Astrocyte of the spinal cord (primary cell): ENCODE measurements at regions not wholly inside any gene's neighbourhood (a gene's known extent, or its start where the extent isn't known, plus 50 kb on each side); places are given as distances from the start of the nearest gene placed in this dataset.

ENCODE experiments used
- DNase-seq: peaks from one replicate; pipeline ENCODE4 v3.0.0; 2011; ENCODE audit warnings: low read depth, low spot score
- H3K4me3 ChIP-seq: 2 replicates; pipeline ENCODE4 v1.5.1; 2011; ENCODE audit warnings: low read depth, mild to moderate bottlenecking, low read length, moderate library complexity
- in situ Hi-C: cut with HindIII; loops from 2 replicates; pipeline ENCODE4 v1.10.0; 2017; ENCODE audit warnings: low sequenced_read_pairs
- TF ChIP-seq, protein P1 (sequence below): IDR thresholded peaks from 2 replicates; pipeline ENCODE4 v1.5.1; 2012; ENCODE audit warnings: low read depth, mild to moderate bottlenecking, low read length, inconsistent platforms

DNA sequence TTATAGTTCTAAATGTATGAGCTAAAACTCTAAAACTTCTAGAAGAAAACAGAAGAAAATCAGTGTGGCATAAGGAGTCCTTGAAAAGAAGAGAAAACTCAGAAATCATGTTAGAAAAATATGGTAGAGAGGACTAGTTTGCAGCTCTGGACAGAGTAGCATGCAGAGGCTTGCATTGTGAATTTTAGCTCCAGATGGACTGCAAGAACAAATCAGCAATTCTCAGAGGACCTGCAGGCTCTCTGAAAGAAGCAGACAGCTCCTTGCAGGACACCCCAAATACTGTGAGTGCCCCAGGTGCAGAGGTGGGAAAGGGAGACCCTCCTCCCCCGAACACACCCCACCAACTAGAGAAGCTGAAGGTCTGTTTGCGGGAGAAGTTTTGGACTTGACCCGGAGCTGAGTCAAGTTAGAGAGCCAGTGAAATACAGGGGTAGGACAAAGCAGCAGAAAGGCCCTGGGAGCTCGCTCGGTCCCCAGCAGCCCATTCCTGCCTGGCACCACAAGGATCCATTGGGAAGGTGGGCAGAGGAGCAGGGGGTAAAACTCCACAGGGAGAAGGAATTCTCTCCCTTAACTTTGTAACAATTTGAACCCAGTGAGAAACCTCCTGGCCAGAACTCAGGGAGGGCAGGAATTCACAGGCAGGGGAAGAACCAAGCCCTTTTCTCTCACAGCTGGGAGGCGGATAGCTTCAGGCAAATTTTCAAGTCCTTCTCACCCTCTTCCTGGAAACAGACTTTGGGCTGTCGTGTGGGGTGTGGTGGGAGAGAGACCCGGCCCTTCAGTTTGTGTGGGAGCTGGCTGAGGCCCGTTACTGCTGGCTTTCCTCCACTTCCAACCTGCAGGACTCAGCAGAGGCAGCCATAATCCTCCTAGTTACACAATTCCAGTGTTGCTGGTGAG lies 216.2 kb upstream of the SLC35G4 start:
- no peak for DNase-seq
- in situ Hi-C loops: no loop called here
- no peak overlapping the region for H3K4me3 ChIP-seq
- TF ChIP-seq, protein P1, sequence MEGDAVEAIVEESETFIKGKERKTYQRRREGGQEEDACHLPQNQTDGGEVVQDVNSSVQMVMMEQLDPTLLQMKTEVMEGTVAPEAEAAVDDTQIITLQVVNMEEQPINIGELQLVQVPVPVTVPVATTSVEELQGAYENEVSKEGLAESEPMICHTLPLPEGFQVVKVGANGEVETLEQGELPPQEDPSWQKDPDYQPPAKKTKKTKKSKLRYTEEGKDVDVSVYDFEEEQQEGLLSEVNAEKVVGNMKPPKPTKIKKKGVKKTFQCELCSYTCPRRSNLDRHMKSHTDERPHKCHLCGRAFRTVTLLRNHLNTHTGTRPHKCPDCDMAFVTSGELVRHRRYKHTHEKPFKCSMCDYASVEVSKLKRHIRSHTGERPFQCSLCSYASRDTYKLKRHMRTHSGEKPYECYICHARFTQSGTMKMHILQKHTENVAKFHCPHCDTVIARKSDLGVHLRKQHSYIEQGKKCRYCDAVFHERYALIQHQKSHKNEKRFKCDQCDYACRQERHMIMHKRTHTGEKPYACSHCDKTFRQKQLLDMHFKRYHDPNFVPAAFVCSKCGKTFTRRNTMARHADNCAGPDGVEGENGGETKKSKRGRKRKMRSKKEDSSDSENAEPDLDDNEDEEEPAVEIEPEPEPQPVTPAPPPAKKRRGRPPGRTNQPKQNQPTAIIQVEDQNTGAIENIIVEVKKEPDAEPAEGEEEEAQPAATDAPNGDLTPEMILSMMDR: no peak

DNA sequence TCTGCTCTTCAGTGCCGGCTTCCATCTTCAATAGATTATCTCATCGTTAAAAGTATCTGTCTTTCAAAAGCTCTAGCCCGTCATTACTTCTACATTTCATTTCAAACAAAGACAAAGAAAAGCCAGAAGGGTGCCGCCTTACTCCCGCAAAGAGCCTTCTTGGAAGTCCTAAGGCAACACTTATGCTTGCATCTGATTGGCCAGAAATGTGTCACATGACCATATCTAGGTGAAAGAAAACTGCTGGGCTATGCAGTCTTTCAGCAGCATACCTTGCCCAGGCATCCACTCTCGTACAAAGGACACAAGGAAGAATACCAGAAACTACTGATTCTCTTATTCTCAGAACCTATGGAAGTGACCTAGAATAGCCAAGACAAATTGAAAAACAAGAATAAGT lies 217.1 kb upstream of the SLC35G4 start:
- in situ Hi-C loops: no loop called here
- no peak overlapping the region for H3K4me3 ChIP-seq
- DNase-seq: peak; percentile 27
- TF ChIP-seq, protein P1: no peak

DNA sequence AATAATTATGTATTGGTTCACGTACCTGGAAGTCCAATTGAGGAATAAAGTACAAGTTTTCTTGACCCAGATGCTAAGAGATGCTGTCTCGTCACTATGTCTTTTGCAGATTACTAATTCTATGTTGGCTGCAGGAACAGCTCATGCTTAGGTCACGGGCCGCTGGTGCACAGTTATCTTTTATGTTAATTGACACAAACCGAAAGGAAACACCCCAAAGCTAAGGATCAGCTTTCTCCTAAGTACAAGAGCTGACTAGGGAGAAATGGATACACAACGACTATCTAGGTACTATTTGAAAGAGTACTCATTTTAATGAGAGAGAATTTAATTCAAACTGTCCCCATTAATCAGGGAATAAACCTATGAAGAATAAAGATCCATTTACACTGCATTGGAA lies 217.7 kb upstream of the SLC35G4 start:
- H3K4me3 ChIP-seq: no peak overlapping the region
- in situ Hi-C loops: no loop called here
- TF ChIP-seq, protein P1: no peak
- peak; percentile 45 for DNase-seq

DNA sequence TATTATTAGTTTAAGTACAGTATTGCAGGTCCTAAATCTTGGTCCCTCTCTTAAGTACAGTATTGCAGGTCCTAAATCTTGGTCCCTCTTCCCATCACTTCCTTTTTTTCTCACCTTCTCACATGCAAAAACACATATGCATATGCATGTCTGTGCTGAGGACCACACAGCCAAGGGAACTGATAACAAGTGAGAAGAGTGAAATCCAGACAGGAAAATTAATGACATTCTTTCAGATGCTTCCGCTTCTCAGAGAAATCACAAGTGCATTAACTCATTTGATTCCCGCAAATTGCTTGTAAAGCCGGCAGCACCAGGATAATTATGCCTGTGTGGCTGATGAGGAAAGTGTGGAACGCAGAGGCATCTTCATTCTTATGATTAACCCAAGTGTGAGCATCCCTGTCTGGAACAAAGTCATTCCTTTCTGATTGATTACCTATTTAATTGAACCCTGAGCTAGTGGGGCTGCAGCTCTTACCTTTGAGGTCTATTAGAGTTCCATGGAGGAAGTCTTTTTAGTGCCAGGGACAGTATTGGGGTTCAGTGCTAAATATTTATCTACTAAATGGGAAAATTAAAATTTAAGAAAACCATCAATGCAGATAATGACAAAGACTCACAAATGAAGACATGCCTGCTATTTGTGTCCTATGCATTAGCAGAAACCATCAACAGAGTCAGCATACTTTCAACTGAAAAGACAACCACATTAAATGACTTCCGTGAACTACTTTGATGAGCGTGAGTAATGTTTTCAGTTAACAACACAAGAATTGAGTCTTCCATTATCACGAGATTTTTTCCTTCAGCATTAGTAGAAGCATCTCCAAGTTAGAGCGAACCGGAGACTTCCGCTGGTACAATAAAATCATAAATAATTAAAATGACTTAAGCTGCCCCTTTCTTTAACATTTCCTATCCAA lies 220.4 kb upstream of the SLC35G4 start:
- no peak overlapping the region for H3K4me3 ChIP-seq
- no peak for DNase-seq
- in situ Hi-C loops: no loop called here

DNA sequence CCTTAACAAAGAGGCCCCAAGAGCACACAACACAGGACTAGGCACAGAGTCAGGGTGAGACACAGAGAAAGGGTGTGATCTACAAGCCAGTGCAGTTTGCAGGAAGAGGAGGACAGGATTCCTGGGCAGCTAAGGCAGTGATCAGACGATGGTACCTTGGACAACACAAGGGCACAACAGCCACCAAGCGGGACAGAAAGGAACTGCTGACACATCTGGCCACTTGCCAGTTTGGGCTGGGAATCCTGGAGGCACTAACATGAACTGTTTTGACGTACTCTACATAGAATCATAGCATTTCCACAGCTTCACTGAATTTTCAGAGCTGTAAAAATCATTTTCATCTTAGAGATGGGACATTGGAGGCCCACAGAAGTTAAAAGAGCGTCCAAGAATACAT lies 221.5 kb upstream of the SLC35G4 start:
- TF ChIP-seq, protein P1: peak; percentile 33
- no peak overlapping the region for H3K4me3 ChIP-seq
- in situ Hi-C loops: no loop called here
- DNase-seq: no peak

More for the DNA sequence above, 220.4 kb upstream of the SLC35G4 start:
- TF ChIP-seq, protein P1: no peak

DNA sequence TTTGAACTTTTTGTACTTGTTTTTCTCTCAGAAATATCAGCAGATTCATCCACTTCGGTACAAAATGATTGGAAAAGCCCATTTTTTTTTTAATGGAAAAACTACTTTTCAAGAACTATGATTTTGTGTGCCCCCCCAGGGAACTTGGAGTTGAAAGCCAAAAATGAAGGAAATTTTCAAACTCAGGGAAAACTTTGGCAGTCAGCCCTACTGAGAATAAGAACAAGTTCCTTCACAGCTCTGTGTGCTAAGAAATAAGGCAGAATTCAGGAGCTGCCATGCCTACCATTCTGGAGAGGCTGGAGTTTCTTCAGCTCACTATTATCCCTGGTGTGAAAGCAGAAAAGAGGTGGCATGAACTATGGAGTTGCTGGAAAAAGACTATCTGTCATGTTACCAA lies 226.0 kb upstream of the SLC35G4 start:
- in situ Hi-C loops: no loop called here
- no peak overlapping the region for H3K4me3 ChIP-seq
- TF ChIP-seq, protein P1: no peak
- DNase-seq: no peak
